ENCODE measurements at regions not wholly inside any gene's neighbourhood (a gene's known extent, or its start where the extent isn't known, plus 50 kb on each side); places are given as distances from the start of the nearest gene placed in this dataset.

- no peak for TF ChIP-seq CTCF (IDR thresholded peaks at IDR 0.05 in 8 of 11, conservative IDR thresholded peaks at IDR 0.05 in 3 of 11)
- no peak for TF ChIP-seq POLR2AphosphoS5 (IDR thresholded peaks at IDR 0.05)
These were observed 915.5 kb downstream of the FAT4 start for GRCh38 chr4:126230269-126230668.

Data from spleen (tissue), 7 donors.